KOPT-K1 (cell line): ENCODE measurements at regions not wholly inside any gene's neighbourhood (a gene's known extent, or its start where the extent isn't known, plus 50 kb on each side); places are given as distances from the start of the nearest gene placed in this dataset.
"Not testable (repeated sequence)": the region's sequence is repeated elsewhere in the genome, so short reads cannot be mapped to it uniquely, and the experiment has no call there.

Experiments used
- H3K27ac ChIP-seq: fragments of 200-600 bp; sonication (generic); 2 replicates; pipeline ENCODE4 v1.5.1; 2016; ENCODE audit warnings: antibody characterized with exemption, mild to moderate bottlenecking, low read depth, low read length; ENCODE audit not compliant: poor library complexity, severe bottlenecking
- H3K36me3 ChIP-seq: fragments of 200-600 bp; sonication (generic); 2 replicates; pipeline ENCODE4 v1.5.1; 2017; ENCODE audit warnings: antibody characterized with exemption, mild to moderate bottlenecking, low read length, moderate library complexity; ENCODE audit not compliant: insufficient read depth
- H3K9me3 ChIP-seq: fragments of 200-600 bp; sonication (generic); 2 replicates; pipeline ENCODE4 v1.5.1; 2017; ENCODE audit warnings: antibody characterized with exemption, low read length, mild to moderate bottlenecking; ENCODE audit not compliant: insufficient read depth, poor library complexity, severe bottlenecking

GRCh38 chr3:106121491-106122289 lies 252.9 kb upstream of the CBLB start:
- no peaks in the 10 kb centered on the region for H3K36me3 ChIP-seq
- H3K27ac ChIP-seq: no peak overlapping the region
- H3K9me3 ChIP-seq: no peaks in the 10 kb centered on the region

GRCh38 chr3:106124818-106125217 lies 256.0 kb upstream of the CBLB start:
- Histone ChIP-seq H3K36me3 (no peaks in the 10 kb centered on the region), H3K9me3 (no peaks in the 10 kb centered on the region), H3K27ac (no peak overlapping the region)

- no peak overlapping the region for H3K27ac ChIP-seq
These were observed 256.5 kb upstream of the CBLB start for GRCh38 chr3:106125321-106125720.

GRCh38 chr3:106126067-106126845 lies 257.4 kb upstream of the CBLB start:
- H3K36me3 ChIP-seq: no peaks in the 10 kb centered on the region
- H3K9me3 ChIP-seq: no peaks in the 10 kb centered on the region
- no peak overlapping the region for H3K27ac ChIP-seq

More at GRCh38 chr3:106125321-106125720, 256.5 kb upstream of the CBLB start:
- no peaks in the 10 kb centered on the region for H3K36me3 ChIP-seq
- H3K9me3 ChIP-seq: no peaks in the 10 kb centered on the region

GRCh38 chr3:106126846-106127235 lies 258.0 kb upstream of the CBLB start:
- H3K36me3 ChIP-seq: no peaks in the 10 kb centered on the region
- H3K9me3 ChIP-seq: no peaks in the 10 kb centered on the region
- no peak overlapping the region for H3K27ac ChIP-seq

GRCh38 chr3:106129939-106130338 lies 261.1 kb upstream of the CBLB start:
- Histone ChIP-seq H3K27ac (no peak overlapping the region), H3K36me3 (no peaks in the 10 kb centered on the region), H3K9me3 (peaks cover 3% of the 10 kb centered on the region)

GRCh38 chr3:106130384-106131198 lies 261.8 kb upstream of the CBLB start:
- no peak overlapping the region for H3K27ac ChIP-seq
- peaks cover 9% of the 10 kb centered on the region for H3K9me3 ChIP-seq
- H3K36me3 ChIP-seq: no peaks in the 10 kb centered on the region

- Histone ChIP-seq H3K27ac (no peak overlapping the region), H3K36me3 (no peaks in the 10 kb centered on the region), H3K9me3 (peaks cover 11% of the 10 kb centered on the region)
These were observed 266.8 kb upstream of the CBLB start for GRCh38 chr3:106135451-106136160.

- no peak overlapping the region for H3K27ac ChIP-seq
- H3K9me3 ChIP-seq: peaks cover 9% of the 10 kb centered on the region
- no peaks in the 10 kb centered on the region for H3K36me3 ChIP-seq
These were observed 271.0 kb upstream of the CBLB start for GRCh38 chr3:106139826-106140225.

GRCh38 chr3:106140431-106140830 lies 271.6 kb upstream of the CBLB start:
- no peaks in the 10 kb centered on the region for H3K36me3 ChIP-seq
- no peak overlapping the region for H3K27ac ChIP-seq
- peaks cover 3% of the 10 kb centered on the region for H3K9me3 ChIP-seq

GRCh38 chr3:106144030-106144429 lies 275.2 kb upstream of the CBLB start:
- Histone ChIP-seq H3K36me3 (no peaks in the 10 kb centered on the region), H3K27ac (no peak overlapping the region), H3K9me3 (no peaks in the 10 kb centered on the region)

GRCh38 chr3:106148440-106149082 lies 279.7 kb upstream of the CBLB start:
- not testable (repeated sequence) for H3K27ac ChIP-seq, H3K9me3 ChIP-seq, H3K36me3 ChIP-seq

GRCh38 chr3:106157411-106157810 lies 288.6 kb upstream of the CBLB start:
- Histone ChIP-seq H3K36me3 (no peaks in the 10 kb centered on the region), H3K27ac (no peak overlapping the region), H3K9me3 (no peaks in the 10 kb centered on the region)

- no peaks in the 10 kb centered on the region for H3K9me3 ChIP-seq
- H3K36me3 ChIP-seq: no peaks in the 10 kb centered on the region
- H3K27ac ChIP-seq: no peak overlapping the region
These were observed 291.6 kb upstream of the CBLB start for GRCh38 chr3:106160396-106160795.
